ENCODE measurements at regions not wholly inside any gene's neighbourhood (a gene's known extent, or its start where the extent isn't known, plus 50 kb on each side); places are given as distances from the start of the nearest gene placed in this dataset.

GRCh38 chr16:31819948-31820347 lies 53.7 kb upstream of the ZNF267 start:
- TF ChIP-seq CTCF (IDR thresholded peaks at IDR 0.05), result no peak
- TF ChIP-seq EZH2 (IDR thresholded peaks at IDR 0.05; ENCODE audit: borderline replicate concordance, insufficient read depth, low read depth, low read length, poor library complexity, severe bottlenecking), result no peak
